Fibroblast of skin of left biceps (primary cell): ENCODE measurements at regions not wholly inside any gene's neighbourhood (a gene's known extent, or its start where the extent isn't known, plus 50 kb on each side); places are given as distances from the start of the nearest gene placed in this dataset.

ENCODE experiments used
- DNase-seq, 2 experiments: peaks; one replicate each; pipeline ENCODE4 v3.0.0-alpha.2; 2013; ENCODE audit warnings: low read depth in 2 of 2

DNA sequence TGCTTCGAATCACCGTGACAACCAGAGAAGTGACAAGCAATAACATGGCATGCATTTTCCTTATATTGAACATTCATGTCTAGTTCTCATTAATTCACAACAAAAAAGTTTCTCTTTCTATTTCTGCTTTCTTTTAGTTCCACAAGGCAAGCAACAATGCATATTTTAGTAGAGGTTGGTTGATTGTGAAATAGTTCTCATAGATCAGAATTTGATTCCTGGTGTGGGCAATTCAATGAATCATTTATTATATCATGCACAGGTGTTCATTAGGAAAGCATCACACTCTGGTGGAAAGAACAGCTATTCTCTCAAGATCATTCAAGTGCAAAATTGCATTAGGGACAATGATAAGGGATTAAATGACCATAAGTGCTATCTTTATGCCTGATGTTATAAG, 980.9 kb downstream of the BRINP3 start:
- DNase-seq = no peak

- DNase-seq = no peak
Observed at GRCh38 chr1:189499736-189500135, 977.9 kb downstream of the BRINP3 start.

GRCh38 chr1:189500778-189501177, 976.9 kb downstream of the BRINP3 start:
- no peak for DNase-seq

- DNase-seq = no peak
Observed at GRCh38 chr1:189510827-189511226, 966.8 kb downstream of the BRINP3 start.

GRCh38 chr1:189513091-189513490, 964.6 kb downstream of the BRINP3 start:
- no peak for DNase-seq

DNA sequence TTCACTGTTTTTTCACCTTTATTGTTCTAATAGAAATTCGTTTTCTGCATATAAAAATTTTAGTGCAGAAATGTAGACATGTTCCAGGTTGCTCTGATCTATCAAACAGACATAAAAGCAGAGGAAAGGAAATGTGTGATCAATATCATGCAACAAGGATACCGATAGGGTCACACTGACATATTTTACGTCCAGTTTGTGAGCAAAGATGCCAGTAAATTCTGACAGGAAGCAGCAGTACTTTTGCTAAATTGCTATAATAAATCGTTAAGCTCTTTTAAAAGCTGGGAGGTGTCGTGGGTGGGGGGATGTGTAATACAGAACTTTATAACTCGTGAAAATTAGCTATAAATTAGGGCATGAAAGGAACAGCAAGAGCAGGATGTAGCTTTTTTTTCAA, 955.2 kb downstream of the BRINP3 start:
- DNase-seq = no peak

DNA sequence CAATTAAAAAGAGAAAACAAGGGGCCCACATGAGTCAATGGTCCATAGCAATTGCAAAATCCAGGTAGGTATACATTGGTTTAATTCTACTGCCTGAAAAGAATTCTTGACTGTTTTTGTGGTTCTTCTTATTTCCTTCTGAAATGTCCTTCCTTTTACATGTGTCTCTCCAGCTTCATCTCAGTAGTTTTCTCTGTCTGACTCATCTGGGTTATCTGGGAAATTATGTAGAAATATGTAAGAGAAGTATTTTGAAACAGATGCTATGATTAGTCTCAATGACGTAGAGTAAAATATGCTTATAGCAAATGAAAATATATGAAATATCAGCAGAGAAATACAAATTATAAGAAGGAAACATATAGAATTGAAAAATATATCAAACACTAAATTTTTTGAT, 953.2 kb downstream of the BRINP3 start:
- DNase-seq = peak in 1 of 2 experiments; percentile 4

- DNase-seq = no peak
Observed at GRCh38 chr1:189530162-189530561, 947.5 kb downstream of the BRINP3 start.

DNA sequence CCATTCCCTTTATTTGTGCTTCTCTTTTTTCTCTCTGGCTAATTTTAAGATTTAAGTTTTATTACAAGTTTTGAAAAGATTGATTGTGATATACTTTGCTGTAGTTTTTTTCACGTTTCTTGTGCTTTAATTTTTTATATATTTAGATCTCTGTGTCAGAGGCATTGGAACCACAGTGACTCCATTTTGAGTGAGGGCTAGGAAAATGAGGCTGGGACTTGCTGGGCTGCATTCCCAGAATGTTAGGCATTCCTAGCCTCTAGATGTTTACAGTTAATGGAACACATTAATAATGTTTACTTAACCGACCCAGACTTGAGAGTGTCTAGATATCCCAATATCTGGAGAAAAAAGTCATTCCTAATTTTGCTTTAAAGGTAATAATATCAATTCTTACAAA, 939.4 kb downstream of the BRINP3 start:
- DNase-seq = no peak

GRCh38 chr1:189550498-189550897, 927.2 kb downstream of the BRINP3 start:
- DNase-seq = no peak

DNA sequence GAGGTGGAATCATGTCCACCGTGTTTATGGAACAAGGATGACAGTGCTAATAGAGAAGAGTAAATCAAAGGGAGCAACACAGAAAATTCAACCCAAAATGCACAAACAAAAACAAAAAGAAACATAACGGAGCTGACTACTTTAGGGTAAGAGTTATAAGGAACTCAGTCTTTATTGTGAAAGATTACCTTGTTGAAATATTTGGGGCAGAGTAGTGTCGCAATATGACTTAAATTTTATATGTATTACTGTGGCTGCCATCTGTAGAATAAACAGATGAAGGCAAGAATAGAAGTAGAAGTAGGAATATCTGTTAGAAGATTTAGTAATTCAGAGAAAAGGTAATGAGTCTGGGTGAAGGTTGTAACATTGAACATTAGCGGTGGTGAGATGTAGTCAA, 913.9 kb downstream of the BRINP3 start:
- DNase-seq = no peak

DNA sequence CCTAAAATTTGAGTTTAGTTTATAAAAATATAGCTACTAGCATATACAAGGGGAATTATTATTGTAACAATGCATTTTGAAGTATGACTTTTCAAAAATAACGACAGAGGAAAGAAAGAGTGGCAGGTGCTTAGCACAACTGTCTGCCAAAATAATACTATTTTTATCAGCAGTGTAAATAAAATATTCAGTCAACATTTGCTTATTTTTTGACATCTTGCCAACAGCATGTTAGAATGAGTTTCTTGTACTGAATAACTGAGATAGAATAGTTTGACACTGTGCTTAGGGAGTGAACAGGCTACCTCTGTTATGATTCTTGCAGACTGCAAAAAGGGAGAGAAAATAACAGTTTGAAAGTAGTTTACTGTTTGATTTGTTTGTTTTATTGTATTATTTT, 909.8 kb downstream of the BRINP3 start:
- no peak for DNase-seq

- no peak for DNase-seq
Observed at GRCh38 chr1:189596197-189596596, 881.5 kb downstream of the BRINP3 start.

GRCh38 chr1:189597083-189597482, 880.6 kb downstream of the BRINP3 start:
- no peak for DNase-seq

DNA sequence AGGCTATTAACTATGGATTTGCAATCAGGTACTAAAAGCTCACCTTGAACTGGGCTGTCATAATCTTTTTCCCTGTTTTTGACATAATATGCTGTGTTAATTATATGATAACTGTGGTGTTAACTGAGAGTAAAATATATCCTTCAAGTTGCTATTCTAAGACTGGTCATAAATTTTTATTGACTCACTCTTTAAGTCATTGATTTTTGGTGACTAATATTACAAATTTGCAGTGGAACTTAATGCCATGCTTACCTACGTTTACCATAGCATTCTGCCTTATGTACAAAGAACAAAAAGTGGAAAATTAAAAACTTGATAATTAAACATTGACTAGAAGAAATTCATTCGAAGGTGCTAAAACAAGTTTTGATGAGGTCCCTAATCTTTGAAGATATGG, 872.4 kb downstream of the BRINP3 start:
- DNase-seq = no peak

GRCh38 chr1:189606047-189606446, 871.6 kb downstream of the BRINP3 start:
- no peak for DNase-seq

GRCh38 chr1:189606795-189607476, 870.7 kb downstream of the BRINP3 start:
- DNase-seq = peak; percentile 84 to 90

DNA sequence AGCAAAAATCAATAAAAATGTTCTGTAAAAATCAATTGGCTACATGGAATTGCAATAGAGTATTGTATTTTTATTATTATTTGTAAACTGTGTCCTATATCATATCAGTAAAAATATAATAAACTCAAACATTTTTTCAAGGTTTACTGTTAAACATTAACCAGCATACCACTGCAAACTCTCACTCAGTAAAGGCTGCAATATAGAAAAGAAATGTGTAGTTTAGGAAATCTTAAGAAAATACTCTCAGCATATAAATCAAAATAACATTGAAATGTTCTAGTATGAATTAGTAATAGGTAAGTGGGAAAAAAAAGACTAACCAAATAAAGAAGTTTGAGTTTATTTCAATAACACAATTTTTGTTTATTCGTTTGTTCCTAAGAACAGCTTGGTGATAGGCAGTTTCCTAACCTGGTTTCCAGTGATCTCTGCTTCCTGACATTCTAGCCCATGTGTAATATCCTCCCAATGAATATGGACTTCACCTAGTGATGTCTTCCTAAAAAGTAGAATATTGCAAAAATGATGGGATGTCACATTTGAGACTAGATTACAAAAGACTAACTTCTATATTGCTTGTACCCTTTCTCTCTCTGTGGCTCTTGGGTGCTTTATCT, 870.1 kb downstream of the BRINP3 start:
- DNase-seq = no peak

DNA sequence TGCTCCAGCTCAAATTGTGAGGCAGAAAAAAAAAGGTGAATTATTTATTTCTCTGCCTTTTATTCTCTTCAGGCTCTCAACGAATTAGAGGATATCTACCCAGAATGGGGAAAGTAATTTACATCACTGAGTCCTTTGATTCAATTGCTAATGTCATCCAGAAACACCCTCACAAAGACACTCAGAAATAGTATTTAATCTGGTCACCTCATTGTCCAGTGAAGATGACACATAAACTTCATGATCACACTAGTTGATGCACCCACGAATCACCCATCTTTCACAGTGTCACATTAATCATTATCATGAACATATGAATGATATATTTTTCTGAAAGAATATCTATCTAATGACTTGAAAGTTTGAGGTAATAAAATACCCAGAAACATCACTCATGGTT, 868.5 kb downstream of the BRINP3 start:
- DNase-seq = no peak

DNA sequence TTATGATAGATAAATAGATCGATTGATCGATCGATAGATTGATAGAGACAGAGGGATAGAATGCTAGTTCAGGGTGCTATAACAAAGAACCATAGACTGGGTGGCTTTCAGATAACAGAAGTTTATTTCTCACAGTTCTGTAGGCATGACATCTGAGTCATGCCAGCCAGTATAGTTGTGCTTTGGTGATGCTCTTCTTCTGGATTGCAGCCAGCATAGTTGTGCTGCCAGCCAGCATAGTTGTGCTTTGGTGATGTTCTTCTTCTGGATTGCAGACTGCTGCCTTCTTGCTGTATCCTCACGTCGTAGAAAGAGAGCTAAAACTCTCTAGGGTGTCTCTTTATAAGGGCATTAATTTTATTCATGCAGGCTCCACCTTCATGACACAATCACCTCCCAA, 860.8 kb downstream of the BRINP3 start:
- DNase-seq = peak in 1 of 2 experiments; percentile 6

DNA sequence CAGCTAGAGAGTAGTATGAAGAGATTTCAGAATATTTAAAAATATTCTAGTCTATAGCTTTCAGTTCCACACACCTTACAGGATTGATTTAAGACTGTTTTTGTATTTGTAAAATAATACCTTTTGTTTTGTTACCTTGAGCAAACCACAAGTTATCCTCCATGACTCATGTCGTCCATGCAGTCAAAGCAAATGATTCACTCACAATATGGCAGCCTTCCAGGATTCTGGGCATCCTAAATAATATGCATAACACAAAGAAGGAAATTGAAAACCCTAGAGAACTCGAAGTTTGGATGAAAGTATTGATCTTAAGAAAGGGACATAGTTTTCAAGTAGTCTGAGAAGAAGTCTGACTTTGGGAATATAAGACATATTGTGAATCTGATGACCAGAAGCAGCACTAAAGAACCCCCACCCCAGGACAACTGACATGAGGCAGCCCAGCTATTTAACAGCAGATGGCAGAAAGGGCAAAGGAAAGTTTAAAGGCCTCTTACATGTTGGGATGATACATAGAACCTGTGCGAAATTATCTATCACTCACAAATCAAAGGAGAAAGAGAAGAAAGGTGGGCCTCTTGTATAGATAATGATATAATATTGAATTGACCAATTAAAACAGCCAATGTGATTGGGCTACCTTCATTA, 857.9 kb downstream of the BRINP3 start:
- peak; percentile 59 to 61 for DNase-seq

DNA sequence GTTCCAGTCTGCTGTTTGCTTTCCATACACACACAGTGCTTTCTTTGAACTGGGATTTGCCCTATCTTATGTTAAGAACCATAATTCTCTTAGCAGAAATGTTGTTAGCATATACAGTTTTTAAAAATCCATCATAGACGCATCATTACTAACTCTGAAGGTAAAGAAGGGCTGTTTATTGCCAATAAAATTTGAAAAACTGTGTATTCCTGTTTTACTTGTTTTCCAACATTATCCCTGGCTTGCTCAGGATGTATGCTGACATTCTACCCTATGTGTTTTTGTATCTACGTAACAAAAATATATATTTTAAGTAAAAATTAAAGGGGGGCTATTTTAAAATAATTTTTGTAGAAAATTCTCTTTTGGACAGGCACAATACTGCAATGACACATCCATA, 857.2 kb downstream of the BRINP3 start:
- no peak for DNase-seq

GRCh38 chr1:189623336-189623735, 854.3 kb downstream of the BRINP3 start:
- DNase-seq = no peak
